IPS DF 19.7 (cell line): ENCODE measurements at regions not wholly inside any gene's neighbourhood (a gene's known extent, or its start where the extent isn't known, plus 50 kb on each side); places are given as distances from the start of the nearest gene placed in this dataset.

Experiments used
- DNase-seq: peaks from one replicate; pipeline ENCODE4 v3.0.0-alpha.2; 2013; ENCODE audit warnings: low read depth, low spot score

DNA sequence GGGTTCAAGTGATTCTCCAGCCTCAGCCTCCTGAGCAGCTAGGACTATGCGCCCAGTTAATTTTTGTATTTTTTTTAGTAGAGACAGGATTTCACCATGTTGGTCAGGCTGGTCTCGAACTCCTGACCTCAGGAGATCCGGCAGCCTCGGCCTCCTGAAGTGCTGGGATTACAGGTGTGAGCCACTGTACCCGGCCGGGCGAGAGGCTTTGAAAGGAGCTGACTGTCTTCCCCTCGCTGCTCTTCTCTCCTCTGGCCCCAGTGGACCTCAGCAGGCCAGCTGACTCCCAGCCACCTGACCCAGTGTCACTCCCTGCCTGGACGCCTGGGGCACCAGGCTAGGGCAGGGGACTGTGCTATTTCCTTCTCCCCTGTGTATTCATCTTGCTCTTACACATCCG is 89.5 kb upstream of the ANKRD55 start:
- no peak for DNase-seq

DNA sequence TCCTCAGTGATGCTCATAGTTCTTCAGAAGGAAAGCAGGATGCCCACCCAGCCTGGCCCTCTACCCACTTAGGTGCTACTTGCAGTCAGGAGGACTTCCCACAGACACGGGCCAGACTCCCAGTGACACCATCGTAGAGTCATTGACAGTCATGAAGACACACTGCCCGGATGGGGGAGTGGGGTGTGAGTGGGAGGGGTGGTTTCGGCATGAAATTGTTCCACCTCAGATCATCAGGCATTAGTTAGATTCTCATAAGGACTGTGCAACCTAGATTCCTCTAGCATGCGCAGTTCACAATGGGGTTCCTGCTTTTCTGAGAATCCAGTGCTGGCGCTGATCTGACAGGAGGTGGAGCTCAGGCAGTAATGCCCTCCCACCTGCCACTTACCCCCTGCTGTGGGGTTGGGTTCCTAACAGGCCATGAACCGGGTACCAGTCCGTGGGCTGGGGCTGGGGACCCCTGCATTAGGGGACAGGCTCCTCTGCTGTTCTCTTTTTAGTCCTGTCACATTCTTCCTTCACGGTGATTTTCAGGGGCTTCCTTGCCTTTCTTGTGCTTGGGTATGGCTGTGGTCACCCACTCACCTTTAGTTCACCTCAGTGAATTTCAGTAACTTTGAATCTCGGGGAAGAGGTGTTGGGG is 88.2 kb upstream of the ANKRD55 start:
- DNase-seq = no peak

DNA sequence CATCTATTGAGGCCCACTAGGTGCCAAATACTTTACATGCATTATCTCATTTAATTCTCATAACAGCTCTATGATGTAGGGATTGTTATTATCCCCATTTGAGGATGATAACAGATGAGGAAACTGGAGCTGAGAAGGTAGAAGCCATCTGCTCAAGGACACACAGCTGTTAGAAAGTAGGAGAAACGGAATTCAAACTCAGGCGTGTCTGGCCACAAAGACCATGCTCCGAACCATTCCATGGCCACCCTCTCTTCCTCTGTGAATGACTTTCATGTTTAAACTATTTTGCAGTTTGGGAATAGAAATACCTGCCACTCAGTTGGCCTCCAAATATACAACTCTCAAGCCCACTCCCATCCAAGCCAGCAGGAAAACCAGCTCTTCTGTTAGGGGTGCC is 87.6 kb upstream of the ANKRD55 start:
- DNase-seq = no peak

DNA sequence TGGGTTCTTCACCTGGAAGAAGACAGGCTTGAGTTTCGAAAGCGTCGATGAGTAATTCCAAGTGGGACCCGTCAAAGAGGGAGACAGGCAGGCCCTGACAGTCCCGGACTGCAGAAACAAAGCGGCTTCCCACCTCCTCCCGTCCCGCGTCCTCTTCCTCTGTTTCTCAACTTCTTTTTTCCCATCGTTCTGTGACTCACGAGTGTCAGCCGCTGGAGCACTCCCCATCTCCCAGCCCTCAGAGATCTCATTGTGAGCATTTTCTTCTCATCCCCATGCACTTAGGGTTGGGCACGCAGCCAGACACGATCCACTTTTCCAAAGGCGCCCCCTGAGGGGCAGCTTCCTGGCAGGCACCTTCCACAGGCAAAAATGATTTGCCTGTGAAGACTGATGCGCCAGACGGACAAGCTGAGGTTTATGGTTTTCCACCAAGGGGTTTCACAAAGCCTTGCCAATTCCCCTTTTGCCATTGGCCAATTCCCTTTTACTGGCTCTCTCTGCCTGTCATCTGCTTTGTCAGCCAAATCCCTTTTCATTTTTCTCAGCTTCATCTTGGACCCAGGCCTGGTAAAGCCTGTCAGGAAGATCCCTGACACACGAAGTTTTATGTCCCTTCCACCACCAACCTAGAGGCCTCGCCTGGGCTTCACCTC is 86.5 kb upstream of the ANKRD55 start:
- no peak for DNase-seq

DNA sequence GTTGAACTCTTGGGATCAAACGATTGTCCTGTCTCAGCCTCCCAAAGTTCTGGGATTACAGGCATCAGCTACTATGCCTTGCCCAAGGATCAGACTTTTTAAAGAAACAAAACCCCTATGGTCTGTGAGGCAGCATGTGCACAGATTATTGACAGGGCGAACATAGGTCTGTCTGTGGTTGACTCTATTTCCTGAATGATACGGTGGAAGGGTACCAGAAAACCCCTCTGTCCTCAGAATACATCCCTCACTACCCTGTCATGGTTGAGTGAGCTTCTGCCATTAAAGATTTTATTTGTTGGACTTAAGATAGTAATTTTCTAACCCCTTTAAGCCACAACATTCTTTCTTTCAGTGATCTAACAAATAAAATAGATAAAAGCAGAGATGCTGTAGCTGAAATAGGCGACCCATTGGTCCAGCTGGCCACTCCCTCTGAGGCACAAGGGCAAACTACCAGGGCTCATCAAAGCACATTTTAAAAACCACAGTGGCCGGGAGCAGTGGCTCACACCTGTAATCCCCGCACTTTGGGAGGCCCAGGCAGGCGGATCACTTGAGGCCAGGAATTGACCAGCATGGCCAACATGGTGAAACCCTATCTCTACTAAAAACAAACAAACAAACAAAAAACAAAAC is 84.9 kb upstream of the ANKRD55 start:
- DNase-seq = no peak

DNA sequence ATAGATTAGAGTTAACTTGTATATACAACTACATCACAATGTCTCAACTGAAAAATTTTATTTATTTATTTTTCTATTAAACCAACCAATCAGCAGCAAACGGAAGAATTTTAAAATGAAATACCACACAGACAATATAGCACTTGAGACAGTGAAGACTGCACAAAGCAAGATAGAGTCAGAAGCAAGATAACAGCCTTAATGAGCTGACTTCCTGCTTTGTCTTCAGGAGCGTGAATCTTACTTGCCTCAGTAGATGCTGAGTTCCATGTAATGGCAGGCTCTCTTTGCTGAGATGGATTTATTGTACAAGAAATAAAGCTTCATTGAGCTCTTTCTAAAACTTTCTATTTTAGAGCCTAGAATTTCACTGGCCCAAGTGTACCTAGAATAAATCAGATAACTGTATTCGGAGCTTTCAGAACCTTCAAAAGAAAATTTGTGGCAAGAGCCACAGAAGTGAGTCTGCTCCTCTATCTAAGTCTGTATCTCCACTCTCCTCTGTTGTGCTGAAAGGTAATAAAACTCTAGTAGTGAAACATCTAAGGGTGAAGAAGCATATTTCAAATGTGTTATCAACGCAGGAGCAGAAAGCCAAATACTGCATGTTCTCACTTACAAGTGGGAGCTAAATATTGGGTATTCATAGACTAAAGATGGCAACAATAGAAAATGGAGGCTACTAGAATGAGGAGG is 83.3 kb upstream of the ANKRD55 start:
- no peak for DNase-seq

DNA sequence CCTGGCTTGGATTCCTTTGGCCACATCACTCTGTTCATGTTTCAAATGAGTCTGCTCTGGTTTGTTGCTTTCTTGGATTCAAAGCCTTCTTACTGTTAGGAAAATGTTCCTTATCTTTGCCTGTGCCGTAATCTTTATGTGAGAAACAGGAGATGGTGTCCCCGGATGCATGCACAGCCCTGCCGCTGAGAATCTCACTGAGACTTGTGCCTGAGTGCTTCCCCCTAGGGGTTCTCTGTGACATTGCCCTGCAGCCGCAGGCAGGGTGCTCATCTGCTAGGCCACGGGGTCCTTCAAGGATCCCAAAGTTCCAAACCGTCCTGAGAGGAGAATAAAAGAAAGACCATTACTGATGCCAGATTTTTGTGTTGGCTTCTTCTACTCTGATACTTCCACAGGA is 81.4 kb upstream of the ANKRD55 start:
- no peak for DNase-seq

DNA sequence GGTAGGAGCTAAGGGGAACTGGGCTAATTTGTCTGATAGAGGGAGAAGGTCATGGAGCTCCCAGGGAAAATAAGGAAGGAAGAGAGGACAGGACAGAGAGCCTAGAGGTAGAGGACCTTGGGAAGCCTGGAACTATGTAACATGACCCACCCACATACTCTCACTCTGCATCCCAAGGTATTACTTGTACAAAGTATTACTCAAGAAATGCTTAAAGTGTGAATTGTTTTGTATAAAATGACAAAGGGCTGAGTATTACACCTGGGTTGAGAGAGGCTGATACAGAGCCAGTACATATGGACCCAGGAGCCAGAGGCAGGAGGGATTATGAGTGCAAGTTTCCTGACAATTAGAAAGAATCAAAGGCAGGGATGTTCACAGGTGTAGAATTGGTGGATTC is 80.5 kb upstream of the ANKRD55 start:
- no peak for DNase-seq

DNA sequence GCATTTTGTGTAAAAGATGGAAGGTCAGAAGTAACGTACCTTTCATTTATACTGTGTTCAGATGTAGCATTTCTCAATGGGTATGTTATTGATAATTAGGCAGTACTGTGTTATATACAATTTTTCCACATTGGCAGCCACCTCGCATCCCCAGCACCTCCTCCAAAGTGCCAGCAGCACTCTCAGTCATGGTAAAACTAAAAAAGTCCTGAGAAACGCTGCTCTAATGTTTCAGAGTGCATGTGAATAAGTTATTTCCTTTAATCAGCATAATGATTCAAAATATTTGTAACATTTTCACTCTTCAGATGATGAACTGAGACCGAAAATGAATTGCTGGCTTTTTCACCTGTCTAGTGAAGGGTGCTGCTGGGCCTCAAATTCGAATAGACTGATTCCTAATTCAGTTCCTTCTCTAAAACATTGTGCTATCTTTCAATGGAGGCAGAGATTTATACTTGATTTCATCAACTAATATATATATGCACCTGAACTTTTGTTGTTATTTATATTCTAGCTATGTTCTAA is 79.9 kb upstream of the ANKRD55 start:
- DNase-seq = no peak

DNA sequence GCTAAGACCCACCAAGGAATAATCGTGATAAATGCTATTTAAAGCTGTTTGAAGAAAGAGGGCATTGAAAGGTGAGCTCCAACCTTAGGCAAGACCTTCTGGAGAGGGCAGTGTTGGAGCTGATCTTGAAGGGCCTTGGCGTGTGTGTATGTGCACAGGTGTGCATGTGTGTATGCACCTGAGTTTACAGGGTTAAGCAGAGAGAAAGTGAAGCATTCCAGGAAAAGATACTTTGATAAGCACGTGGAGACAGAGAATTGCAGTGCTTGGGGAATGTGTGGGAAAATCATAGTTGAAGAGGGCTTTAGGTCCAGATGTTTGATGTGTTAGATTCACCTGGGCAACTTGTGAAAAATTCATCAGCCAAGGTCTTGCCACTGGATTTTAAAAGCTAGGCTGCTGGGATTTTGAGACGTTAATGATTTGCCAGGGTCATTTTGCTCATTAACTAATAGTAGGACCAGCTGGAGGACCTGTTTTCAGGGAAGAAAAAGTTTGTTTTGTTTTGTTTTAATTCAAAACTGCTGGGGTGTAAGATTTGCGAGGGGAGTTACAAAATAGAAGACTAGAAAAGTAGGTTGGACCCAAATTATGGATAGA is 78.3 kb upstream of the ANKRD55 start:
- DNase-seq = no peak

DNA sequence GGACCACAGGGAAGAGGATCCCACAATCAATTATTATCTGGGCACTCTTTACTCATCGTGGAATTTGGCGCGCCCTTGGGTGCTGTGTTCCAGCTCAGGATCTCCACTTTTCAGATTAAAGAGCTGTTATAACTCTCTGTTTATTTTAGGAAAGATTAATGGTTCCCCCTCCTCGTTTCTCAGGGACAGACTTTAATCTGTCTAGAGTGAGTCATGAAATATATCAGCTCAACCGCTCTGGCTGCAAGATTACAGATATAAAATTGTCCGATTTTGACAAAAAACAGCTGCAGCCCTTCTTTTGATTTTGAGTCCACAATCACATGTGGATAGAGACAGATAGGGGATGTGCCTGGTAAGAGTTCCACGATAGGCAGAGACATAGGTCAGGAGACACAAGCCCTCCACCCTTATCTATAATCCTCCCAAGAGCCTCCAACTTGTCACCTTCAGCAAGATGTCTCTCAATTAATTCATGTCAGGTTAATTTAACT is 77.6 kb upstream of the ANKRD55 start:
- DNase-seq = no peak

DNA sequence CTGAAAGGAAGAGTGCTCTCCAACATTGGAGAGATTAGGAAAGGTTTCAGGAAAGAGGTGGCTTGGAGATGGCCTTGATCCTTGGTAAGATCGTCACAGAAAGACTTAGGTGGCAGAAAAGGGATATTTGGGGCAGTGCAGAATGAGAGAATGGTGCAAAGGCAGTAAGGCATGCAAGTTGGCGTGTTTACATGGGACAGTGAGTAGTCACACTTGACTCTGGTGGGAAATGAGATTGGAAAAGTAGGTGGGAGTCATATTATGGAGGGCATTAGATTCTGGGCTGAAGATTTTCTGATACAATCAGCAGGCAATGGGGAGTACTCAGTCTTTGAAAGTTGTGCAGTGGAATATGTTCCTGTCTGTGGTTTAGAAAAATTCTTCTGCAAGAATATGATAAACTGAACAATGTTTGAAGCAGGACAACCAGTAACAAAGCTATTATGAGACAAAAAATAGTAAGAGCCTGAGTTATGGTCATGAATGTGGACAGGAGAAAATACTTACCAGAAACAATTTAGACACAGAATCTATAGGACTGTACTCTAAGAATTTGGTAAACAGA is 76.2 kb upstream of the ANKRD55 start:
- DNase-seq = no peak

DNA sequence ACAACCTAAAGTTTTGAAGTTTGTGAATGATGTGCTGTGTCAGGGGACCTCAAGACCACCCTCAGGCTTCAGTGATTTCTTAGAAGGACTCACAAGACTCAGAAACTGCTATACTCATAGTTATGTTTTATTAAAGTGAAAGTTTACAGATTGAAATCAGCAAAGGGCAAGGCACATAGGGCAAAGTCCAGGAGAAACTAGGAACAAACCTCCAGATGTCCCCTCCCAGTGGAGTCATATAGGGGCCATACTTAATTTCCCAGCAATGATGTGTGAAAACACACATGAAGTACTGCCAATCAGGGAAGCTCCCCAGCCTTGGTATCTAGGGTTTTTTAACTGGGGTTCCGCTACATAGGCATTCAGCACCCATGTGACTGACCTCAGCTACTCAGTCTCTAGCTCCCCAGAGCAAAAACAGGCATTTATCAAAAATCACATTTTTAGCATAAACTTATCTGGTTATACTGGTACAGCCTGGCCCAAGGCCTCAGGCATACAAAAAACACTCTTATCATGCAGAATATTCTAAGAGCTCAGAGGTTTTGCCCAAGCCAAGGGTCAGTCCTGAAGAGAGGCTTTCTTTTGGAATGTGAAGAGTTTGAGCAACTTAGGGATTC is 74.7 kb upstream of the ANKRD55 start:
- DNase-seq = no peak

DNA sequence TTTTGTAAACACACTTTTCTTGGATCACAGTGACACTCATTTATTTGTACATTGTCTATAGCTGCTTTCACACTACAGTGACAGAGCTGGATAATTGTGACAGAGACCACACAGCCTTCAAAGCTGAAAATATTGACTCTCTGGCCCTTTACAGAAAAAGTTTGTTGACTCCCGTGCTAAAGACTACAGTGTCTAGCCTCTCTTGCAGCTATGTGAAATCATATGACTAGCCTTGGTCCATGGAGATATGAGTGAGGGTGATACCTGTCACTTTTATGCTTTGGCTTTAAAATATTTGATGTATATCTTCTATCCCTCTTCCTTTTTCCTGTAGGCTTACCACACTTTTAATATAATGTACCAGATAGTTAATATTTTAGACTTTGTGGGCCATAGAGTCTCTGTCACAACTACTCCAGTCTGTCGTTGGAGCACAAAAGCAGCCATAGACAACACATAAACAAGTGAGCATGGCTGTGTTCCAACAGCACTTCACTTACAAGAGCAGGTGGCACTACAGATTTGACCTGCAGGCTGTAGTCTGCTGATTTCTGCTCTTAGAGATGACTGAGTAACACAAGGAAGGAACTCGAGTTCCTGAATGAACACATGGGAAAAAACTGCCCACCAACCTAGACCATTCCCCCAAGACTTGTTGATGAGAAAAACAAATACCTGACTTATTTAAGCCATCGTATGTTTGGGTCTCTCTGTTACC is 73.5 kb upstream of the ANKRD55 start:
- DNase-seq = no peak

DNA sequence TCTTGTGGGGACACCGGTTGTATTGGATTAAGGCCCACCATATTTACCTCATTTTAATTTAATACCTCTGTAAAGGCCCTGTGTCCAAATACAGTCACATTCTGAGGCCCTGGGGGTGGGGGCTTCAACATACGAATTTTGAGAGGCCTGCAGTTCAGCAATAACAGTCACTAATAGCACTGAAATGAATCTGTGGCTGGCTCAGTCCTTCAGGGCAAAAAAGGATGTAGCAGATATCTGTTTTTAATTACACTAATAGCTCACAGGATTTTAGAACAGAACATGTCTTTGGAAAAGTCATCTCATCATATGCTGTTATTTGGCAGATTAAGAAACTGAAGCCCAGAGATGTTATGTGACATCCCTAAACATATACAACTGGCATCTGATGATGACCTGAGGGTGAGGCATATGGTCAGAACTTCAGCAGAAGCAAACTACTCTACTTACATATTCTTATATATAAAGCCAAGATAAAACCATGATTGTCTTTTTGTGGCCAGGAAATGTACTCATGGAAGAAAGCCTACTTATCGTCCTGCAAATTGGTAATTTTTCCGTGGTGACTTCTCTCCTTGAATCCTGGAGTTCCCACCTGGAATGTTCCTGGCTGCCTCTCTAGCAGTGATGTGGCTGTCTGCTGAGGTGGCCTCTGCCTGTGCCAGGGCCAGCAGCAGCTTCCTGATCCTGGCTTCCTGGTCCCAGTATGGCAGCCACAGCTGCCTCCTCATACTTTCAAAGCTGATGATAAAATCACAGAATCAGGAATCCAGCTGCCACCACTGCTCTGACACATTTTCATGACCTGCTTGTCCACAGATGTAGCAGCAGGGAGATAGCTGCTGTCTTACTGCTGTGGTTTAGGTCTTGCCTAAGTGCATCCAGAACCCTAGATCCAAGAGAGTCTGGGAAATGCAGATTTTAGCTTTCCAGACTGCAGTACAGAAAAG is 72.1 kb upstream of the ANKRD55 start:
- no peak for DNase-seq

DNA sequence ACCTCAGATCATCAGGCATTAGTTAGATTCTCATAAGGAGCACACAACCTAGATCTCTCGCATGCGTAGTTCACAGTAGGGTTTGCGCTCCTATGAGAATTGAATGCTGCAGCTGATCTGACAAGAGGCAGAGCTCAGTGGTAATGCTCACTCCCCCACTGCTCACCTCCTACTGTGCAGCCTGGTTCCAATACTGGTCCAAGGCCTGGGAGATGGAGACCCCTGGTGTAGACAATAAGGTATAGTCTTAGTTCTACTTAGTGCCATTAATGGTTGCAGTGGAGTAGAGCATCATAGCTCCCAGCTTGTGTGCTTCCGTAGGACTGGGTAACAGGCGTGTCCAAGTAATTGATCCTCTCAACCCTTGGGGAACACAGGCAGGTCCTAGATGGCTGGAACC is 70.4 kb upstream of the ANKRD55 start:
- no peak for DNase-seq

DNA sequence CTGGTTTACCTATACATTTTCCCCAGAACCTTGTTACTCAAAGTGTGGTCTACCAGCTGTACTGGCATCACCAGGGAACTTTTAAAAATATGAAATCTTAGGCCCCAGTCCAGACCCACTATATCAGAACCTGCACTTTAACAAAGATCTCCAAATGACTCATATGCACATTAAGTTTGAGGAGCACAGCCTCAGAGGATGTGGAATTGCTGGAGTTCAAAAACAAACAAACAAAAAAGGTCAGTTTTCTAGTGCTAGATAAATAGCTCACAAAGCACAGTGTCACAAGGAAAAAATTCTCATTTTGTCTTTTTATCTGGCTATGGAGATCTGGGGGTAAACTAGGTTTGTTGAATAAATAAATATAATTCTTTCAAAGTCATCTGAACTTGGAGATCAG is 68.9 kb upstream of the ANKRD55 start:
- DNase-seq = no peak

DNA sequence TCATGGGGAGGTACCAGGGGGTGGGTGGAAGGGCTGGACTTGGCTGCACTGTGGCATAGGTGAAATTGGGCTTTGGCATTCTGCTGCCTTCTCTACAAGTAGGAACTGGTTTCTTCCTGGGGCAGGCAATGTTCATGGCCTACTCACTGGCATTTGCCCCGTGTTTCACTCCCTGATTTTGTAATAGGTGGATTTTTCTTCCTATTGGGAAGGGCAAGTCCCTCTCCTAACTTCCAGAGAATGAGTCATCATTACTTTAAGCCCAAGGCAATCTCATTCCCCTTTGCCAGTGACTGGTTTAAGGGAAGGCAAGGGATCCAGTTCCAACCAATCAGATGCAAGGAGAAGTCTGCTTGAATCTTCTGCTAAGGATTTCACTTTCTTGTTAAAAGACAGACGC is 67.9 kb upstream of the ANKRD55 start:
- no peak for DNase-seq

DNA sequence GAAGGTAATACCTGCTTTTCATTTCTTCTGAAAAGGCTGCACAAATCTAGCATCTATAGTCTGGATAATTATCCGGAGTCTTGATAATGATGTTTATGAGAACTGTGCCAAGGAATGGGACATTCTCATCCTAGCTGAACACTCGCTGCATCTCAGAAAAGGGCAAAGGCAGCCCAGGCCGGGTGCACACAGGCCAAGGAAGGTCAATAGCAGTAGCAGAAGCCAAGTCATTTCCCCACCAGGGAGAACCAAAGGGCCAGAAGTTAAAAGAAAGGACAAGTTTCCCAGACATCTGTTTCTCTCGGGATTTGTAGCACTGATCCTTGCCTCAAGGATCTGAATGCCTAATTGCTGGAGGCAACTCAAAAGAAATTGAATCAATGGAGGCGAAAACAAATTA is 66.1 kb upstream of the ANKRD55 start:
- DNase-seq = no peak
